NCI-H82 treated with DMSO at 0.1 percent for 48 hours (cell line): ENCODE measurements at regions not wholly inside any gene's neighbourhood (a gene's known extent, or its start where the extent isn't known, plus 50 kb on each side); places are given as distances from the start of the nearest gene placed in this dataset.
"Not testable (repeated sequence)": the region's sequence is repeated elsewhere in the genome, so short reads cannot be mapped to it uniquely, and the experiment has no call there.

Experiments
- DNase-seq: peaks from one replicate; lab custom pipeline; 2025; ENCODE audit not compliant: unreplicated experiment; lab: John Stamatoyannopoulos, UW

DNA sequence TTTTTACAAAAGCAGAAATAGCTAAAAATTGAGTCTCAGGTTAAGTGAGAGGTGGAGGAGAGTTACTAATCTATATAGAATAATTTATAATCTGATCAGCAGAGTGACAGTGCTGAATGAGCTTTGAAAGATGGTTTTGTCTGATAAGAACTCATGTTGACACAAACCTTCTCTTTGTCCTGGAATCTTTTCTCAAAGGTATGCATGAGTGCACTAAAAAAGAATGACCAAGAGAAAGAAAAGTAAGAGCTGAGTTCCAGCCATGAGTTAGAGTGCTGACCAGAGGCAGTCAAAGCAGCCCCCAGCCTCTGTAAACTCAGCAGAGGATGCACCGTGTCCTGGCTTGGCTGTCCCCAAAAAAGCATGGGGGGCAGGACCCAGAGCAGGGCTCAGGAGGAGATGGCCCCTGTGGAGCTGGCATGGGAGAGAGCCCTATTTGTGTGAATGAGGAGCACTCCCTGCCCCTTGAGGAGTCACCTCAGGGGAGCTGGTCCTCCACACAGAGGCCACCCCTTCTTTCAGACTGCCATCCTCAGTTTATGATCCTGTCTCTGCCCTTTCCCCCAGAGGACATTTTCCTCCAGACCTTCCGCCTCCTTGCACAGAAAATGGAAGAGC lies 129.8 kb downstream of the SEC23A start:
- DNase-seq: no peak

GRCh38 chr14:38972511-38972910 lies 130.5 kb downstream of the SEC23A start:
- DNase-seq: no peak

- no peak for DNase-seq
These were observed 131.6 kb downstream of the SEC23A start for GRCh38 chr14:38971258-38971921.

DNA sequence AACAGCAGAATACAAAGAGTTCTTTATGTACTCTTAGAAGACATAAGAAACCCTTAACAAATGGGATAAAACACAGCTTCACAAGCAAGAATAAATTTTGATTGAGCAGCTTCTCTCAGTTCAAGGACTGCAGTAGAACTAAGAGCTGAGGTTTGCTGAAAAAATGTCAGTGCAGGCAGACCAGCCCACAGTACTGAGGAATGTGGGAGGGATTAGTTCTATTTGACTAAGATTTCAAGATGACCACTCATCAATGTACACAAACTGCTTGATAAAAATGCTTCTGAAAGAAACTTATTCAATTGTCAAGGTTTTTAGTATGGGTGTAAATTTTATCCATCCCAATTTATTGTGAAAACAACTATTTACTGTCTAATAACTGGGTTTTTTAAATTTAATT lies 138.4 kb downstream of the SEC23A start:
- no peak for DNase-seq

GRCh38 chr14:38960946-38961531 lies 142.0 kb downstream of the SEC23A start:
- no peak for DNase-seq

DNA sequence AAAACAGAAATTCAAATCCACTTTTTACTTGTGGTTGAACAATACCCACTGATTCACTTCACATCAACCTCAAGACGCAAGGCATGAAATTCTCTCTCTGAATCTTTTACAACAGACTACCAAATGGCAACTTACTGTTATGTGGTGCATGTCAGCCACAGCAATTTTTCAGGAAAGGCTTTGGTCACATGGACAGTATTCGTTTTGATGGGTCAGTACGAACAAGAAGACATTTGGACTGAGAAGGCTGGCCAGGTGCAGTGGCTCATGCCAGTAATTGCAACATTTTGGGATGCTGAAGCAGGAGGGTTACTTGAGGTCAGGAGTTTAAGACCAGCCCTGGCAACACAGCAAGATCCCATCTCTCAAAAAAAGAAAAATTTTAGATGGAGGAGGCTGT lies 144.0 kb downstream of the SEC23A start:
- no peak for DNase-seq

- no peak for DNase-seq
These were observed 144.4 kb downstream of the SEC23A start for GRCh38 chr14:38958589-38958988.

DNA sequence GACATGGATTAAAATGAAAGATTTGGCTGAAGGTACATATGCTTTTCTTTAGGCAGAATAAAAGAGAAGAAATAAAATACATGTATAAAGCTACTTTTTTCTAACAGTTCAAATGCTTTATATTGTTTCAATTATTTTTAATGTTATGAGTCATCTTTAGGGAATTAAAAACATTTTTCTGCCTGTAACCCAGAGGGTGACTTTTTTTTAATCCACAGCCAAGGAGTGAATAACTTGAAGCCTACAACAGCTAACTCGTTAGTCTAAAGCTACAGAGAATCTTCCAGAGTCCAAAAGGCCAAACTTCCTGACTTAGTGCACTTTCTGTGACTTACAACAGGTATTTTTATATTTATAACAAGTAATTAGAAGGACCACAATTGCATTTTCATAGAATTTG lies 151.6 kb downstream of the SEC23A start:
- DNase-seq: no peak

- no peak for DNase-seq
These were observed 152.4 kb downstream of the SEC23A start for GRCh38 chr14:38950676-38951075.

DNA sequence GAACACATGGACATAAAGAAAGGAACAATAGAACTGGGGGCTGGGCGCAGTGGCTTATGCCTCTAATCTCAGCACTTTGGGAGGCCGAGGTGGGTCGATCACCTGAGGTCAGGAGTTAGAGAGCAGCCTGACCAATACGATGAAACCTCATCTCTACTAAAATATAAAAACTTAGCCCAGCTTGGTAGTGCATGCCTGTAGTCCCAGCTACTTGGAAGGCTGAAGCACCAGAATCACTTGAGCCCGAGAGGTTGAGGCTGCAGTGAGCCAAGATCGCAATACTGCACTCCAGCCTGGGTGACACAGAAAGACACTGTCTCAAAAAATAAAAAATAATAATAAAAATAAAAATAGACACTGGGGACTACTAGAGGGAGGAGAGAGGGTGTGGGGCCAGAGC lies 154.5 kb downstream of the SEC23A start:
- no peak for DNase-seq

DNA sequence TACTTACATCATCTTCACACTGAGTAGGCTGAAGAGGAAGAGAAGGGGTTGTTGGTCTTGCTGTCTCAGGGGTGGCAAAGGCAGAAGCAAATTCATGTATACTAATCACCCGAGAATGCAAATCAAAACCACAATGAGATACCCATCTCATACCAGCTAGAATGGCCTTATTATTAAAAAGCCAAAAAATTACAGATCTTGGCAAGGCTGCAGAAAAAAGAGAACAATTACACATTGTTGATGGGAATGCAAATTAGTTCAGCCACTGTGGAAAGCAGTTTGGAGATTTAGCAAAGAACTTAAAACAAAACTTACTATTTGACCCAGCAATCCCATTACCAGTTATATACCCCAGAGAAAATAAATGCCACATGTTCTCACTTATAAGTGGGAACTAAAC lies 154.9 kb downstream of the SEC23A start:
- no peak for DNase-seq

- DNase-seq: no peak
These were observed 155.7 kb downstream of the SEC23A start for GRCh38 chr14:38947343-38947742.

GRCh38 chr14:38944691-38945090 lies 158.3 kb downstream of the SEC23A start:
- DNase-seq: no peak

- no peak for DNase-seq
These were observed 161.5 kb downstream of the SEC23A start for GRCh38 chr14:38941488-38941887.

GRCh38 chr14:38932653-38933000 lies 170.4 kb downstream of the SEC23A start:
- DNase-seq: not testable (repeated sequence)

- DNase-seq: no peak
These were observed 170.9 kb downstream of the SEC23A start for GRCh38 chr14:38931969-38932652.

DNA sequence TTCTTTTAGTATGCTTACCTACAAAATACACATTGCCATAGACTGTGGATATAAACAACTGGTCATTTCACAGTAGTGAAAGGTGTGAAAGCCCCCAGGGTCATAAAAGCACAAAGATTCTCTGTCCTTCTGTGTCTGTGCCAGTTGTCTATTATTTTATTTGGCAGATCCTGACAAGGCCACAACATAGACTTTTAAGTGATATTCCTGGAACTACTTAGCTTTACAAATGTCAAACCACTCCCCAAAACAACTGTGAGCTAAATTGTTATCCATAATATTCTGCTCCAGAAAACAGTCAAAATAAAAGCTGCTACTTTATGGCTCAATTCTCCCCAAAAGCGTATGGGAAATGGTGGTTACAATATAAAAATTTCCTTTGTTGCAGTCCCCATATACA lies 172.1 kb downstream of the SEC23A start:
- DNase-seq: no peak

GRCh38 chr14:38930022-38930421 lies 173.0 kb downstream of the SEC23A start:
- no peak for DNase-seq

- DNase-seq: no peak
These were observed 173.6 kb downstream of the SEC23A start for GRCh38 chr14:38929416-38929815.

DNA sequence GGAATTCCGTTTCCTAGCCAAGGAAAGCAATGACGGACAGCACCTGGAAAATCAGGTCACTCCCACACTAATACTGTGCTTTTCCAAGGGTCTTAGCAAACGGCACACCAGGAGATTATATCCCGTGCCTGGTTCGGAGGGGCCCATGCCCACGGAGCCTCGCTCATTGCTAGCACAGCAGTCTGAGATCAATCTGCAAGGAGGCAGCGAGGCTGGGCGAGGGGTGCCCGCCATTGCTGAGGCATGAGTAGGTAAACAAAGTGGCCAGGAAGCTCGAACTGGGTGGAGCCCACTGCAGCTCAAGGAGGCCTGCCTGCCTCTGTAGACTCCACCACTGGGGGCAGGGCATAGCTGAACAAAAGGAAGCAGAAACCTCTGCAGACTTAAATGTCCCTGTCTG lies 181.1 kb downstream of the SEC23A start:
- DNase-seq: not testable (repeated sequence)

DNA sequence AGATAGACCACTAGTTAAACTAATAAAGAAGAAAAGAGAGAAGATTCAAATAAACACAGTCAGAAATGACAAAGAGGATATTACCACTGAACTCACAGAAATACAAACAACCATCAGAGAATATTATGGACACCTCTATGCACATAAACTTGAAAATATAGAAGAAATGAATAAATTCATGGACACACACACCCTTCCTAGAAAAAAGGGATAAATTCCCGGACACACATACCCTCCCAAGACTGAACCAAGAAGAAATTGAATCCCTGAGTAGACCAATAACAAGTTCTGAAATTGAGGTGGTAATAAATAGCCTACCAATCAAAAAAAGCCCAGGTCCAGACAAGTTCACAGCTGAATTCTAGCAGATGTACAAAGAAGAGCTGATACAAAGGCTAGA lies 187.9 kb downstream of the SEC23A start:
- no peak for DNase-seq

GRCh38 chr14:38910092-38910491 lies 192.9 kb downstream of the SEC23A start:
- DNase-seq: no peak
